Tibial artery (tissue), 4 donors: ENCODE measurements at regions not wholly inside any gene's neighbourhood (a gene's known extent, or its start where the extent isn't known, plus 50 kb on each side); places are given as distances from the start of the nearest gene placed in this dataset.
"Not testable (repeated sequence)": the region's sequence is repeated elsewhere in the genome, so short reads cannot be mapped to it uniquely, and the experiment has no call there.

ENCODE experiments used
- DNase-seq, 2 donors: peaks; one replicate each; pipeline ENCODE4 v3.0.0-alpha.2; 2019
- H3K27ac ChIP-seq, 2 donors: fragments of 200-600 bp; sonication (generic) in 1 of 2; 1 replicate in 1 of 2; 2 replicates in 1 of 2; pipeline ENCODE4 v1.5.1; 2018 to 2019; ENCODE audit warnings: mild to moderate bottlenecking in 1 of 2
- H3K27me3 ChIP-seq, 2 donors: fragments of 200-600 bp; sonication (generic) in 1 of 2; one replicate each; pipeline versions ENCODE4 v1.5.1 to v1.6.0; 2016 to 2019
- H3K36me3 ChIP-seq, 3 donors: fragments of 200-600 bp; sonication (generic) in 2 of 3; one replicate each; pipeline ENCODE4 v1.5.1; 2016 to 2019; ENCODE audit warnings: mild to moderate bottlenecking in 2 of 3
- H3K4me1 ChIP-seq, 4 donors: fragments of 200-600 bp; sonication (generic) in 2 of 4; 1 replicate in 3 of 4; 2 replicates in 1 of 4; pipeline ENCODE4 v1.5.1; 2016 to 2019
- H3K4me3 ChIP-seq, 2 donors: fragments of 200-600 bp; sonication (generic) in 1 of 2; 1 replicate in 1 of 2; 2 replicates in 1 of 2; pipeline ENCODE4 v1.5.1; 2018 to 2019; ENCODE audit warnings: mild to moderate bottlenecking in 2 of 2
- H3K9me3 ChIP-seq, 3 donors: fragments of 200-600 bp; sonication (generic) in 1 of 3; one replicate each; pipeline ENCODE4 v1.5.1; 2016 to 2019
- intact Hi-C: fragments of 100-400 bp; cut with DNase I; formaldehyde crosslinking; loops from one replicate; pipeline ENCODE4 v1.15.0; 2023; ENCODE audit warnings: low total_unique reads
- TF ChIP-seq, protein P1 (sequence below), 2 experiments: fragments of 200-600 bp in 1 of 2; fragments of 450-650 bp in 1 of 2; IDR thresholded peaks; one replicate each; pipeline ENCODE4 v1.5.1; 2017 to 2019; ENCODE audit warnings: antibody characterized with exemption in 2 of 2, mild to moderate bottlenecking in 1 of 2, moderate library complexity in 1 of 2

DNA sequence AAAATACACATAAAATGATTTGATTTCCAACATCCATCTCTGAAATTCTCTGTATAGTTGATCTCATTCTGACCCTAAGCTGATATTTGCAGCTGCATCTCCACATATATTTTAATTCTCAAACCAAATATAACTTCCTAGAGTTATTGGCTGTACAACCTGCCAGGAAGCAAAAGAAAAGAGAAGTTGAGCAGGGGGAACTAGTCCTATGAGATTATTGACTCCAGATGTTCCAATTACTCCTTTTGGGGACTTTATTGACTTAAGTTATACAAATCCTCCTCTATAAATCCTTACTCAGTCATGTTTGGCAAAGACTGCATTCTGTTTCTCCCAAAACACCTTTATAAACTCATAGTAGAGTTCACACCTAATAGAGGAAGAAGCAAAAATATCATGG is 599.4 kb upstream of the ANKRD30A start:
- peaks cover 0 to 4% (median 0%) of the 10 kb centered on the region in 3 donors for H3K9me3 ChIP-seq
- H3K27ac ChIP-seq = no peak overlapping the region
- no peaks in the 10 kb centered on the region for H3K27me3 ChIP-seq
- H3K4me1 ChIP-seq = no peaks in the 10 kb centered on the region
- no peak for DNase-seq
- TF ChIP-seq, protein P1, sequence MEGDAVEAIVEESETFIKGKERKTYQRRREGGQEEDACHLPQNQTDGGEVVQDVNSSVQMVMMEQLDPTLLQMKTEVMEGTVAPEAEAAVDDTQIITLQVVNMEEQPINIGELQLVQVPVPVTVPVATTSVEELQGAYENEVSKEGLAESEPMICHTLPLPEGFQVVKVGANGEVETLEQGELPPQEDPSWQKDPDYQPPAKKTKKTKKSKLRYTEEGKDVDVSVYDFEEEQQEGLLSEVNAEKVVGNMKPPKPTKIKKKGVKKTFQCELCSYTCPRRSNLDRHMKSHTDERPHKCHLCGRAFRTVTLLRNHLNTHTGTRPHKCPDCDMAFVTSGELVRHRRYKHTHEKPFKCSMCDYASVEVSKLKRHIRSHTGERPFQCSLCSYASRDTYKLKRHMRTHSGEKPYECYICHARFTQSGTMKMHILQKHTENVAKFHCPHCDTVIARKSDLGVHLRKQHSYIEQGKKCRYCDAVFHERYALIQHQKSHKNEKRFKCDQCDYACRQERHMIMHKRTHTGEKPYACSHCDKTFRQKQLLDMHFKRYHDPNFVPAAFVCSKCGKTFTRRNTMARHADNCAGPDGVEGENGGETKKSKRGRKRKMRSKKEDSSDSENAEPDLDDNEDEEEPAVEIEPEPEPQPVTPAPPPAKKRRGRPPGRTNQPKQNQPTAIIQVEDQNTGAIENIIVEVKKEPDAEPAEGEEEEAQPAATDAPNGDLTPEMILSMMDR (IDR thresholded peaks at IDR 0.05) = no peak
- intact Hi-C loops = no loop called here
- no peaks in the 10 kb centered on the region for H3K36me3 ChIP-seq
- H3K4me3 ChIP-seq = no peak overlapping the region

DNA sequence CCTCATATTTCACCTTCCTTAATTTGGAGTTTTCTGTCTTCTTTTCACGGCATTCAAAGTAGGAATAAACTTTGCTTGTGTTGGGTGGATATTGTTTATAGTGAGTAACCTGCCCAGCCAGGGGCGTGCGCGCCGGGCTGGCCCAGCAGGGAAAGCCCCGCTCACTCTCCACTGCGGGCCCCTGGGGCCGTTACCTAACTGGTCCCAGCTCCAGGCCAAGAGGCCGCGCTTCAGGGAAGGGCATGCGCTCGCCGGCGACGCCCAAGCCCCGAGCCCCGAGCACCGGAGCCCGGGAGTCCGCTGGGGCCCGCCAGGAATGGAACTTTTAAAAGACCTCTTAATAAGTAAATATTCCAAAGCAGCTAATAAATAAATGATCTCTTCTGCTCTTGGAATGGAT is 601.3 kb upstream of the ANKRD30A start:
- H3K4me3 ChIP-seq, H3K36me3 ChIP-seq, intact Hi-C loops, H3K27ac ChIP-seq, H3K9me3 ChIP-seq, H3K4me1 ChIP-seq, H3K27me3 ChIP-seq, DNase-seq: not testable (repeated sequence)

DNA sequence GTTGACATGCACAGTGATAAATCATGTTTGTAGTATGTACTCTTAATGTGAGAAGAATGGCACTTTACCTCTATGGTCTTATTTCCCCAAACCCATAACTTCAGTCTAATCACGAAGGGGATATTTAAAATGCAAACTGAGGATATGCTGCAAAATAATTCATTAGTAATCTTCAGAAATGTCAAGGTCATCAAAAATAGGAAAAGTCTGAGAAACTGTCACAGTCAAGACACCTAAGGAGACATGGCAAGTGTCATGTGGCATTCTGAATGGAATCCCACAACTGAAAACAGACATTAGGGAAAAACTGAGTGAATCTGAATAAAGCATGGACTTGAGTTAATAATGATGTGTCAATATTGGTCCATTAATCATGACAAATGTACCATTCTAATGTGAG is 605.5 kb upstream of the ANKRD30A start:
- TF ChIP-seq, protein P1 (IDR thresholded peaks at IDR 0.05) = no peak
- intact Hi-C loops = no loop called here
- no peak for DNase-seq

DNA sequence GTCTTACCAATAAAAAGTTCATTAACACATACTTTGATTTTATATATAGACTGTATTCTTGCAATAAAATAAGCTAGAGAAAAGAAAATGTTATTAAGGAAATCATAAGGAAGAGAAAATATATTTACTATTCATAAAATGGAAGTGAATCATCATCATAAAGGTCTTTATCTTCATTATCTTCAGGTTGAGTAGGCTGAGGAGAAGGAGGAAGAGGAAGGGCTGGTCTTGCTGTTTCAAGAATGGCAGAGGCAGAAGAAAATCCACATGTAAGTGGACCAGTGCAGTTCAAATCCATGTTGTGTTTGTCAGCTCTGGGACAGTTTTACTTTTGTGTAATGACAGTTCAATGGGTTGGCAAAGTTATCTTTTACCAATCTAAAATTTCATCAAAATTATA is 609.1 kb upstream of the ANKRD30A start:
- Histone ChIP-seq H3K9me3 (no peaks in the 10 kb centered on the region), H3K36me3 (no peaks in the 10 kb centered on the region), H3K4me3 (no peak overlapping the region), H3K27me3 (no peaks in the 10 kb centered on the region), H3K4me1 (no peaks in the 10 kb centered on the region), H3K27ac (no peak overlapping the region)
- DNase-seq = no peak
- intact Hi-C loops = no loop called here
- TF ChIP-seq, protein P1 (IDR thresholded peaks at IDR 0.05) = no peak

More for the DNA sequence above, 605.5 kb upstream of the ANKRD30A start:
- no peaks in the 10 kb centered on the region for H3K27me3 ChIP-seq
- no peak overlapping the region for H3K27ac ChIP-seq
- H3K9me3 ChIP-seq = no peaks in the 10 kb centered on the region
- H3K36me3 ChIP-seq = no peaks in the 10 kb centered on the region
- H3K4me3 ChIP-seq = no peak overlapping the region
- H3K4me1 ChIP-seq = no peaks in the 10 kb centered on the region

DNA sequence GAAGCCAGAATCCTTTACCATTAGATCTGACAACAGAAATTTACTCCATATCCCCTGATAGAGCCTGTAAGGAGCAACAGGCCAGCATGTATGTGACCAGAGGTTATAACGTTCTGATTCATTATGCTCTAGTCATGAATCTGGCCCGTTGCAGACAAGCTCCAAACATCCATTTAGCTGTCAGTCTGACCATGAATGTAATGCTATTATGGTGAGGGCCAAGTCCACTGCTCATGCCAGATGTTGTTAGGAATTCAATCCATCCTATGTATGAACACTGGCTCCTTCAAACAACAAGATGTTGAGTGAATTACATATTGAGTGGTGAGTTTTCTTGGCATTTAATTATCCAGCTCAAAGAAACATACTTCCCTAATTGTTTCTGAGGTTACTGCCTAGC is 610.1 kb upstream of the ANKRD30A start:
- Histone ChIP-seq H3K4me1 (no peaks in the 10 kb centered on the region), H3K9me3 (no peaks in the 10 kb centered on the region), H3K27ac (no peak overlapping the region), H3K27me3 (no peaks in the 10 kb centered on the region), H3K36me3 (no peaks in the 10 kb centered on the region), H3K4me3 (no peak overlapping the region)
- TF ChIP-seq, protein P1 (IDR thresholded peaks at IDR 0.05) = no peak
- intact Hi-C loops = no loop called here
- no peak for DNase-seq

DNA sequence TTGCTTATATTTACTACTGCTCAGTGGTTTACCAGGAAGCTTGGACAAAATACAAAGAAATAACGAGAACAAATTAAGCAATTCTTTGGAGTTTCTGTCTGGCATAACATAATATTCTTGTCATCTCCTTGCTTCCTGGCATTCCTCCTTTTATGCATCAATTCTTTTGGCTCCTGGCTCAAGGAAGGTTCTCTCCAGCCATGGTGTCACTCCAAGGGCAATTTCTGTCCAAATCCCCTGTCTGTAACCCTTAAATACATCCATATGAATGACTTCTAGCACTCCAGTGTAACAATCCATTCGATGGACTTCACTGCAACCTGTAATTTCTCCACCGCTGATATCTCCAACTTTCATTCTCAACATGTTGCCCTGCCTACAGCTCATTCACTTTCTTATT is 617.7 kb upstream of the ANKRD30A start:
- intact Hi-C loops = no loop called here

More for the DNA sequence above, 617.7 kb upstream of the ANKRD30A start:
- Histone ChIP-seq H3K4me3 (no peak overlapping the region), H3K36me3 (no peaks in the 10 kb centered on the region), H3K9me3 (no peaks in the 10 kb centered on the region), H3K27me3 (no peaks in the 10 kb centered on the region), H3K27ac (no peak overlapping the region), H3K4me1 (peaks cover 0 to 4% (median 0%) of the 10 kb centered on the region in 4 donors)
- TF ChIP-seq, protein P1 (IDR thresholded peaks at IDR 0.05) = no peak
- DNase-seq = no peak
